ENCODE measurements at regions not wholly inside any gene's neighbourhood (a gene's known extent, or its start where the extent isn't known, plus 50 kb on each side); places are given as distances from the start of the nearest gene placed in this dataset.

- 67 to 70% (median 69%) methylated on average over 5 of the region's 5 CpGs for WGBS, 3 donors
- TF ChIP-seq EP300 (IDR thresholded peaks at IDR 0.05) (no peak), CTCF (IDR thresholded peaks at IDR 0.05) (no peak), POLR2A (IDR thresholded peaks at IDR 0.05) (no peak)
- intact Hi-C loops (cut with DNase I): no loop called here
- no peak for DNase-seq
- Histone ChIP-seq H3K9me3 (no peaks in the 10 kb centered on the region), H3K4me3 (no peak overlapping the region), H3K27me3 (no peaks in the 10 kb centered on the region), H3K4me1 (ENCODE audit: insufficient read depth) (no peaks in the 10 kb centered on the region), H3K27ac (no peak overlapping the region), H3K36me3 (no peaks in the 10 kb centered on the region)
Observed at GRCh38 chr4:160326110-160326509, 1223.2 kb downstream of the RAPGEF2 start.

GRCh38 chr4:160347197-160347596 is 1244.3 kb downstream of the RAPGEF2 start:
- Histone ChIP-seq H3K27ac (no peak overlapping the region), H3K36me3 (no peaks in the 10 kb centered on the region), H3K9me3 (no peaks in the 10 kb centered on the region), H3K4me3 (no peak overlapping the region), H3K27me3 (no peaks in the 10 kb centered on the region), H3K4me1 (ENCODE audit: insufficient read depth) (no peaks in the 10 kb centered on the region)
- TF ChIP-seq CTCF (IDR thresholded peaks at IDR 0.05): no peak
- no peak for TF ChIP-seq EP300 (IDR thresholded peaks at IDR 0.05)
- TF ChIP-seq POLR2A (IDR thresholded peaks at IDR 0.05): no peak
- intact Hi-C loops (cut with DNase I): no loop called here
- DNase-seq: no peak

- Histone ChIP-seq H3K4me1 (ENCODE audit: insufficient read depth) (no peaks in the 10 kb centered on the region), H3K27ac (no peak overlapping the region), H3K36me3 (no peaks in the 10 kb centered on the region), H3K27me3 (no peaks in the 10 kb centered on the region), H3K4me3 (no peak overlapping the region), H3K9me3 (no peaks in the 10 kb centered on the region)
- TF ChIP-seq POLR2A (IDR thresholded peaks at IDR 0.05) (no peak), EP300 (IDR thresholded peaks at IDR 0.05) (no peak), CTCF (IDR thresholded peaks at IDR 0.05) (no peak)
- intact Hi-C loops (cut with DNase I): no loop called here
- WGBS, 3 donors: 27 to 45% (median 34%) methylated on average over 6 of the region's 6 CpGs
- DNase-seq: no peak
Observed at GRCh38 chr4:160350944-160351343, 1248.1 kb downstream of the RAPGEF2 start.

- 10 to 27% (median 13%) methylated on average over 2 of the region's 2 CpGs for WGBS, 3 donors
- TF ChIP-seq CTCF (IDR thresholded peaks at IDR 0.05) (no peak), EP300 (IDR thresholded peaks at IDR 0.05) (no peak), POLR2A (IDR thresholded peaks at IDR 0.05) (no peak)
- no peak overlapping the region for H3K27ac ChIP-seq
- H3K9me3 ChIP-seq: no peaks in the 10 kb centered on the region
- no peak for DNase-seq
- no peaks in the 10 kb centered on the region for H3K36me3 ChIP-seq
- H3K27me3 ChIP-seq: no peaks in the 10 kb centered on the region
- no peaks in the 10 kb centered on the region for H3K4me1 ChIP-seq (ENCODE audit: insufficient read depth)
- intact Hi-C loops (cut with DNase I): no loop called here
- no peak overlapping the region for H3K4me3 ChIP-seq
Observed at GRCh38 chr4:160352637-160353036, 1249.8 kb downstream of the RAPGEF2 start.

GRCh38 chr4:160353548-160353947 is 1250.7 kb downstream of the RAPGEF2 start:
- Histone ChIP-seq H3K27ac (no peak overlapping the region), H3K9me3 (no peaks in the 10 kb centered on the region), H3K4me1 (ENCODE audit: insufficient read depth) (no peaks in the 10 kb centered on the region), H3K4me3 (no peak overlapping the region), H3K36me3 (no peaks in the 10 kb centered on the region), H3K27me3 (no peaks in the 10 kb centered on the region)
- 68 to 81% (median 74%) methylated on average over 5 of the region's 5 CpGs for WGBS, 3 donors
- DNase-seq: no peak
- intact Hi-C loops (cut with DNase I): no loop called here
- TF ChIP-seq CTCF (IDR thresholded peaks at IDR 0.05): no peak
- no peak for TF ChIP-seq EP300 (IDR thresholded peaks at IDR 0.05)
- TF ChIP-seq POLR2A (IDR thresholded peaks at IDR 0.05): no peak

Data from ovary (tissue), 7 donors.